ENCODE measurements at regions not wholly inside any gene's neighbourhood (a gene's known extent, or its start where the extent isn't known, plus 50 kb on each side); places are given as distances from the start of the nearest gene placed in this dataset.

GRCh38 chr9:26325444-26325829 lies 567.2 kb downstream of the CAAP1 start:
- TF ChIP-seq POLR2A (IDR thresholded peaks at IDR 0.05; ENCODE audit: extremely low read depth, insufficient read length) (no peak), MYC (IDR thresholded peaks at IDR 0.05; ENCODE audit: low read depth, low read length) (no peak), MAX (IDR thresholded peaks at IDR 0.05; ENCODE audit: low read depth, low read length) (no peak), CTCF (IDR thresholded peaks at IDR 0.05; ENCODE audit: low read depth, low read length) (no peak)
- no peak overlapping the region for H3K4me3 ChIP-seq (ENCODE audit: low read depth, low read length)
- DNase-seq (ENCODE audit: low read depth) = no peak

GRCh38 chr9:26324786-26325443 lies 567.7 kb downstream of the CAAP1 start:
- no peak overlapping the region for H3K4me3 ChIP-seq (ENCODE audit: low read depth, low read length)
- no peak for DNase-seq (ENCODE audit: low read depth)
- TF ChIP-seq POLR2A (IDR thresholded peaks at IDR 0.05; ENCODE audit: extremely low read depth, insufficient read length) (no peak), CTCF (IDR thresholded peaks at IDR 0.05; ENCODE audit: low read depth, low read length) (no peak), MYC (IDR thresholded peaks at IDR 0.05; ENCODE audit: low read depth, low read length) (no peak), MAX (IDR thresholded peaks at IDR 0.05; ENCODE audit: low read depth, low read length) (no peak)

GRCh38 chr9:26321935-26322334 lies 570.7 kb downstream of the CAAP1 start:
- no peak for DNase-seq (ENCODE audit: low read depth)
- TF ChIP-seq MAX (IDR thresholded peaks at IDR 0.05; ENCODE audit: low read depth, low read length) (no peak), POLR2A (IDR thresholded peaks at IDR 0.05; ENCODE audit: extremely low read depth, insufficient read length) (no peak), MYC (IDR thresholded peaks at IDR 0.05; ENCODE audit: low read depth, low read length) (no peak), CTCF (IDR thresholded peaks at IDR 0.05; ENCODE audit: low read depth, low read length) (no peak)
- no peak overlapping the region for H3K4me3 ChIP-seq (ENCODE audit: low read depth, low read length)

- no peak for DNase-seq (ENCODE audit: low read depth)
These were observed 572.7 kb downstream of the CAAP1 start for GRCh38 chr9:26319859-26320258.

GRCh38 chr9:26313108-26313507 lies 579.5 kb downstream of the CAAP1 start:
- no peak for DNase-seq (ENCODE audit: low read depth)
- H3K4me3 ChIP-seq (ENCODE audit: low read depth, low read length) = no peak overlapping the region

More at GRCh38 chr9:26319859-26320258, 572.7 kb downstream of the CAAP1 start:
- H3K4me3 ChIP-seq (ENCODE audit: low read depth, low read length) = no peak overlapping the region
- no peak for TF ChIP-seq CTCF (IDR thresholded peaks at IDR 0.05; ENCODE audit: low read depth, low read length)
- TF ChIP-seq MYC (IDR thresholded peaks at IDR 0.05; ENCODE audit: low read depth, low read length) = no peak
- TF ChIP-seq MAX (IDR thresholded peaks at IDR 0.05; ENCODE audit: low read depth, low read length) = no peak
- TF ChIP-seq POLR2A (IDR thresholded peaks at IDR 0.05; ENCODE audit: extremely low read depth, insufficient read length) = no peak

More at GRCh38 chr9:26313108-26313507, 579.5 kb downstream of the CAAP1 start:
- TF ChIP-seq MYC (IDR thresholded peaks at IDR 0.05; ENCODE audit: low read depth, low read length) (no peak), POLR2A (IDR thresholded peaks at IDR 0.05; ENCODE audit: extremely low read depth, insufficient read length) (no peak), MAX (IDR thresholded peaks at IDR 0.05; ENCODE audit: low read depth, low read length) (no peak), CTCF (IDR thresholded peaks at IDR 0.05; ENCODE audit: low read depth, low read length) (no peak)
